Activated T-cell treated with anti-CD3 and anti-CD28 coated beads, Interleukin-2, amount 50 U/mL, for 1 hour (primary cell): ENCODE measurements at regions not wholly inside any gene's neighbourhood (a gene's known extent, or its start where the extent isn't known, plus 50 kb on each side); places are given as distances from the start of the nearest gene placed in this dataset.
"Not testable (repeated sequence)": the region's sequence is repeated elsewhere in the genome, so short reads cannot be mapped to it uniquely, and the experiment has no call there.

Source experiments
- DNase-seq: peaks from one replicate; pipeline ENCODE4 v3.0.0-alpha.2; 2020

DNA sequence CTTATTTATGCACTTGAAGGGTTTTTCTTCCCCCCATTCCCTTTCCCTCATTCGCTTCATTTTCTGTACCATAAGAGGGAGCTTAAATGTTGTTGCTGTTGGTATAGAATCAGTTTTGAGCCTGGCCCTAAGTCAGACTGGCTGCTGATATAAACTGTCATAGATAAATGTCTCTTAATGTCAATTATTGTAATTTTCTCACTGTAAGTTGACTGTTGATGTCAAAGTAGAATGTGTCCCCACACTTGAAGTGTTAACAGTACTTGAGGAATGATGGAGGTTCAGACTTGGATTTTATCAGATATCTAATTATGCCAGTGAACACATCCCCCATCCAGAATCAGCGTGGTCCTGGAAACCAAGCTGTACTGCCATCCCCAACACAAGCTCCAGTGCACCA lies 87.8 kb downstream of the PRR15 start:
- DNase-seq = no peak

DNA sequence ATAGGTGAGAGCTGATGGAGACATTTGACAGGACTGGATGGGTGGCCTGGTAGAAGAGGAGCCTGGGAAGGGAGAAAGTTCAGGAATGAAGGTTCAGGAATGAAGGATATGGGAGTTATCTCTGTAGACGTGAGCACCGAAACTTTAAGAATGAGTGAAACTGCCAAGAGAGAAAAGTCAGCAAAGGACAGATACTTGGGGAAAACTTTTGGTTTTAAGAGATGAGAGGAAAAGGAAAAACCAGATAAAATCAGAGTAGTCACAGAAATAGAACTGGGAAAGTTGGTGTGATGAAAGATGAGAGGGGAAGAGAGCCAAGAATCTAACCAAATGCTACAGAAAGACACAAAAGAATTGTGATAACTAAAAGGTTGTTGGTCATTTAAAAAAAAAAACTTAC lies 88.9 kb downstream of the PRR15 start:
- DNase-seq = no peak

DNA sequence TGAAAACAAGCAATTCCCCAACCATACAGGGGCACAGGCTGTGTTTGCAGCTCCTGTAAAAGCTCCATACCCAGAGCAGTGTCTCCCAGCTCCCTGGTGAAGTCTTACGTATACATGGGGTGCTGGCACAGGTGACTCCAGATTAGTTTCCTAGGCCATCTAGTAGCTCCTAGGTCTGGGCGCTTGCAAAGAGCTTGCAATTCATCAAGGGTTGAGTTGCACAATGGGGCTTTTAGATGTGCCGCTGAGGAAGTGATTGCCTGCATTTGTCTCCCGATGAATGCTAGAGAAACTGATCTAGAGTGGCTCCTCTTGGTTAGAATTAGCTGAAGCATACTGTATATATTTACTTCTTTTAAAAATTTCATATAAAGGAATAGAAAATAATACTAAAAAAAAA lies 90.7 kb downstream of the PRR15 start:
- DNase-seq = not testable (repeated sequence)

- no peak for DNase-seq
These were observed 93.7 kb downstream of the PRR15 start for GRCh38 chr7:29657288-29657687.

DNA sequence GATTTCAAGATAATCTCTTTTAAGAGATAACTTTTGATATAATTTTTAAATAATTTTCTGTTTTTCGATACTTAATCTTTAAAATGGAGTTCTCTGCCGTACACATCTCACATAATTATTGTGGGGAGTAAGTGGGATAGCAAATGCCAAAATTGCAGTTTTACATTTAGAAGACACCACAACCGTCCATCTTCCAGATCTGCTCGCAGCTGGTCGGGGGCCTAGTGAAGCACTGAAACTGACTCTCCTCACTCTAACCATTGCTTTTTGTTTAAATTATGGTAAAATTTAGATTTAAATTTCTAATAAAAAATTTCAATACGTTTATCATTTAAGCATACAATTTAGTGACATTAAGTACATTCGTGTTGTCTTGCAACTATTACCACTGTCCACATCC lies 94.2 kb downstream of the PRR15 start:
- no peak for DNase-seq

GRCh38 chr7:29659213-29659612 lies 95.6 kb downstream of the PRR15 start:
- DNase-seq = not testable (repeated sequence)

DNA sequence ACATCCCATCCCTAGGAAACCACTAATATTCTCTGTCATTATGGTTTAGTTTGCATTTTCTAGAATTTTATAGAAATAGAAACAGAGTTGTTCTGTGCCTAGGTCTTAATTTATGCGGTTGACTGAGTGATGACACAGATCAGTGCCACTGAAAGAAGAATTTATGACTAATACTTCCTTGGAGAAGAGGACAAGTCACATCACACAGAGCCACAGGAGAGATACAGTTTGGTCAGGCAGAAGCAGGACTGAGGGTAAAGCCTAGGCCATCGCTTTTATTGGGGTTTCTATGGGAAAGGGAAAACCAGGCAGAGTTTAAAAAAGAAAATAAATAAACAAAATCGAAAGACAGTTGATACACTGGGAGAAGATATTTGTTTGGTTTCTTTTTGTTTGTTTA lies 99.3 kb downstream of the PRR15 start:
- not testable (repeated sequence) for DNase-seq

GRCh38 chr7:29664999-29665398 lies 101.4 kb downstream of the PRR15 start:
- not testable (repeated sequence) for DNase-seq

GRCh38 chr7:29667096-29667669 lies 103.5 kb downstream of the PRR15 start:
- not testable (repeated sequence) for DNase-seq

- not testable (repeated sequence) for DNase-seq
These were observed 107.7 kb downstream of the PRR15 start for GRCh38 chr7:29671286-29671685.

DNA sequence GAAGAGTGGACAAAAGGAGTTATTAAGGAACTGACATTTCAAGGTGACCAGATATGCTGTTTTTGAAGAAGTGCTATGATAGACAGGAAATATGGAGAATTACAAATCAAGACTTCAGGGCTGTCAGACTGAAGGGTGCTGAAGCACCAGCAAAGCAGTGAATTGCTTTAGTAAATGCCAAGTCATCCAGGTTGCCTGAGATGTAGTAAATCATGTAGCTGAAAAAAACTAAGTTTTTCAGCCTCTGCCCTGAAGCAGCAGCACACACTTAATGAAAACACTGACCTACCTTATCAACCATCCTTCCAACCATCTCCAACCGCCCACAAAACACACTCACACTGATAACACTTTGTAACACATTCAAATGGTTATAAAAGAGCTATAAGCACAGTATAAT lies 110.0 kb downstream of the PRR15 start:
- not testable (repeated sequence) for DNase-seq

GRCh38 chr7:29674626-29675025 lies 111.0 kb downstream of the PRR15 start:
- DNase-seq = not testable (repeated sequence)

DNA sequence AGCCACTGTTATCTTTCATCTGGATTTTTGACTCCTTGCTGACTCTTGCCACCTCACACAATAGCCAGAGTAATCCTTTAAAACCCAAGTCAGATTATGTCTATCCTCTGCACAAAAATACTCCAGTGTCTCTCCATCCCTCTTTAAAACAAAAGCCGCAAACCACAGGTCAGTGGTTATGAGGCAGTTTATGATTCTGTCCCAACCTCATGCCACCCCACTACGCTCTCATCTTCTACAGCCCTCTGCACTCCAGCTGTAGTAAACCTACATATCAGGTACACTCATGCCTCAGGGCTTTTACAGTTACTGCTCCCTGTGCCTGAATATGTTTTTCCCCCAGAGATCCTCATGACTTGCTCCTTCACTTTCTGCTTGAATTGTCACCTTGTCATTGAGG lies 113.6 kb downstream of the PRR15 start:
- DNase-seq = not testable (repeated sequence)

- DNase-seq = not testable (repeated sequence)
These were observed 116.3 kb downstream of the PRR15 start for GRCh38 chr7:29679963-29680362.

DNA sequence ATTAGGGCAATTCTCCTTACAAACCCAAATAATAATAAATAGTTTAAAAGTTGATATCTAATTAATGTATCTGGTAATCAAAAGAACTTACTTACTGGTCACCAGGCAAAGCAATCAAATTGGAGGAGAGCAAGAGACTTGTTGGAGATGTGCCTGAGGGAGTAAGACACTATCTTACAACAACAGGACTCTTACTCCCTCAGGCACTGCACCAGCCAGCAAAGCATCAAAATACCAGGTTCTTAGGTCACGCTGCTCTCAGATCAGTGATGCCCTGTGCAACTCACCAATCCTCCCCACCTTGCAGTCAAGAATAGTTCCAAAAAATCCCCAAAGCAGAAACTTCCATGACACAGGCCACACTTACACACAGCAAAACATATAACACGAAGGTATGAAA lies 117.0 kb downstream of the PRR15 start:
- not testable (repeated sequence) for DNase-seq

- DNase-seq = not testable (repeated sequence)
These were observed 120.6 kb downstream of the PRR15 start for GRCh38 chr7:29684151-29684786.

DNA sequence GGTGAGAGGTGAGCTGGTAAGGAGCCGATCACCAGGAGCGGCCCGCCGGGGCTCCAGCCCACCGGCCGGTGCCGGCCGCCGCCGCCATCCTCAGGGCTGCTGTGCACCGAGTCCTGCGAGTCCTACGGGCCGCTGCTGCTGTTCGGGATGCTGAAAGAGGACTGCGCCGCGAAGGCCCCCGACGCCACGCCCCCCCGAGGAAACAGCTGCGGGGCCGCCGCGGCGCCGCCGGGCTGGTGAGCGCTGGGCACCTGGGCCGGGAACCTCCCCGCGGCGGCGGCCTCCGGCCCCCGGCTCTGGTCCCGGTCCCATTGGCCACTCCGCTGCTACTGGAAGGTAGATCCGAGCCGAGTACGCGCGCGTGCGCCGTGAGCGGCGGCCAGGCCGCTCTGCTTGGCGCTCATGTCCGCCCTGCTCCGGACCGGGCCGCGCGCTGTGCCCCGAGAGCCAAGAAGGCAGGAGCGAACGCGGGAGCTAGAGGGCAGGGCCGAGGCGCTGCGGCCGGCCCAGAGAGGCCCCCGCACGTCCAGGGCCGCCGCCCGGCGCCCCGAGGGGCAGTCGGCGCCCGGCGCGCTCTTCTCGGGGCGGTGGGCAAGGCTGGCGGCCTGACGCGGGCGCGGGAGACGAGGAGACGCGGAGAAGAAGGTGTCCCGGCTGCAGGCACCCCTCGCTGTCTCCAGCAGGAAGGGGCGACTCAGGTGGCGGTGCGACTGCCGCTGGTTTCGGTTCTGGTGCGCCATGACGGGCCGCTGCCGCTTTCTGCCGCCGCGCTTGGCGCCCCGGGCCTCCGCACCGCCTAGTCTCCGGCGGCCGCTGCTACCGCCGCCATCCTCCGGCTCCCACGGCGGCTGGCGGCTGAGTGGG lies 121.3 kb upstream of the WIPF3 start:
- peak; percentile 49 for DNase-seq

DNA sequence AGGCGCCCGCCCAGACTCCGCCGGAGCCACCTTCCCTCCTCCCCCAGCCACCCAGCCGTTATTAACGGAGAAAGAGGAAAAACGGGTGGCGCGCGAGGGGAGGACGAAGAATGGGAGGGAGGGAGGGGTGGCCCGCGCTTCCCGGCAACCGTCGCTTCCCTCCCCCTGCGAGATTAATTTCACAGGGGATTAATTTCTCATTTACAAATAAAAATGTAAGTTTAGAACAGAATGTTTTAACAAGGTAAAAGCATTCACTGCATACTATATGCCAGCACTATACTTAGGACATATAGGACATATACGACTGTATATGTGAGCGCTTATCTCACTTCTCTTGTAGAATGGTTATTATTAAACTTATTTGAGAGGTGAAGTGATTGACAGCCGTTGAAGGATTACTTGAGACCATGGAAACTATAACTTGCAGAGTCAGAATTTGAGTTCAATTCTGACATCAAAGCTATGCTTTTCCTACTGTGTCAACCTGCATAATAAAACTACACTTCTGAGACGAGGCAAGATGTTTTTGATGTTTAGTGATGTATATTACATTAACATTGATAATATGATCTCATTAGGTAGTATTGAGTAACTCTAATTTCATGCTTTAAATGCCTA lies 120.5 kb upstream of the WIPF3 start:
- DNase-seq = not testable (repeated sequence)

- DNase-seq = not testable (repeated sequence)
These were observed 115.8 kb upstream of the WIPF3 start for GRCh38 chr7:29690510-29690909.

- DNase-seq = not testable (repeated sequence)
These were observed 109.9 kb upstream of the WIPF3 start for GRCh38 chr7:29696402-29696801.

DNA sequence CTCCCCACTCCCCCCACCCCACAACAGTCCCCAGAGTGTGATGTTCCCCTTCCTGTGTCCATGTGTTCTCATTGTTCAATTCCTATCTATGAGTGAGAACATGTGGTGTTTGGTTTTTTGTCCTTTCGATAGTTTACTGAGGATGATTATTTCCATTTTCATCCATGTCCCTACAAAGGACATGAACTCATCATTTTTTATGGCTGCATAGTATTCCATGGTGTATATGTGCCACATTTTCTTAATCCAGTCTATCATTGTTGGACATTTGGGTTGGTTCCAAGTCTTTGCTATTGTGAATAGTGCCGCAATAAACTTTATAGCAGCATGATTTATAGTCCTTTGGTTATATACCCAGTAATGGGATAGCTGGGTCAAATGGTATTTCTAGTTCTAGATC lies 106.6 kb upstream of the WIPF3 start:
- DNase-seq = not testable (repeated sequence)

DNA sequence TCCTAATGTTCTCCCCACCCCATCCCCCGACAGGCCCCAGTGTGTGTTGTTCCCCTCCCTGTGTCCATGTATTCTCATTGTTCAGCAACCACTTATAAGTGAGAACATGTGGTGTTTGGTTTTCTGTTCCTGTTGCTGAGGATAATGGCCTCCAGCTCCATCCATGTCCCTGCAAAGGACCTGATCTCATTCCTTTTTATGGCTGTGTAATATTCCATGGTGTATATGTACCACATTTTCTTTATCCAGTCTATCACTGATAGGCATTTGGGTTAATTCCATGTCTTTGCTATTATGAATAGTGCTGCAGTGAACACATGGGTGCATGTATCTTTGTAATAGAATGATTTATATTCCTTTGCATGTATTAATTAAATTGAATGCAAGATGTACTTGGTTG lies 104.8 kb upstream of the WIPF3 start:
- DNase-seq = not testable (repeated sequence)

DNA sequence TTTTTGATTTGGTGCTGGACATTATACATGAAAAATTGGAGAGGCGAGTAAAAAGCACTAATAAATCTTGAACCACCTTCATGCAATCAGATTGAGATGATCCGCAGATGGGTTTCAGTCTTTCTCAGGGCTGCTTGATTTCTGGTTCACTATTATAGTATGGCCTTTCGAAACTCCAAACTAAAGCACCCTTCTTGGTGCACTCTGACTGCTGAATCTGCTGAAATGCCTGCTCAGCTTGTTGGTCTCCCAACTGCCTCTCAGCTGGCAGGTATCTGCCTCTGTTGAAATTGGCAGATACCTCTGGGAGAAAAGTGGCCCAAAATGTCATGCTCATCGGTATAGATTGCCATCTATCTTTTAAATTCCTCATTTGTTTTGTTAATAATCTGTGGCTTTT lies 102.5 kb upstream of the WIPF3 start:
- not testable (repeated sequence) for DNase-seq
